ENCODE measurements at regions not wholly inside any gene's neighbourhood (a gene's known extent, or its start where the extent isn't known, plus 50 kb on each side); places are given as distances from the start of the nearest gene placed in this dataset.

DNA sequence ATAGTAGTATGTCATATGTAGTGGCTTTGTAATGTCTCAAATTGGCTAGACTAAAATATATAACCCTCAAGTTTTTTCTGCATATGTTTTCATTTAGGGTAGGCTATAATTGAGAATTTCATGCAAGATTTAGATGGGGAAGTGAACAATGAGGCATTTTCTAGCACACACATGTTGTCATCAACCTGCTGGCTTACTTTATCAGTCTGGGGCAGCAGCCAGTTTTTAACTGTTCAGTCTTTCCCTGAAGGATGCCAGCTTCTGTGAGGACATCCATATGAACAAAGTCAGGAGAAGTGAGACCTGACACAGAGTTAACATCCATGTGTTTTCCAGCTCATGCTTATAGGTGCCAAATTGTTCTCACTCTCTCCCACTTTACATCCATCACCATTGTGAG lies 74.7 kb upstream of the OLFM3 start:
- Histone ChIP-seq H3K4me1 (no peaks in the 10 kb centered on the region), H3K27me3 (no peaks in the 10 kb centered on the region), H3K27ac (no peak overlapping the region), H3K4me3 (no peak overlapping the region), H3K9me3 (no peaks in the 10 kb centered on the region), H3K36me3 (no peaks in the 10 kb centered on the region)
- DNase-seq = no peak
- no peak for ATAC-seq (ENCODE audit: low FRiP score in 2 of 2)
- no peak for TF ChIP-seq EP300 (IDR thresholded peaks at IDR 0.05)
- TF ChIP-seq POLR2AphosphoS5 (IDR thresholded peaks at IDR 0.05) = no peak
- TF ChIP-seq, protein P1, sequence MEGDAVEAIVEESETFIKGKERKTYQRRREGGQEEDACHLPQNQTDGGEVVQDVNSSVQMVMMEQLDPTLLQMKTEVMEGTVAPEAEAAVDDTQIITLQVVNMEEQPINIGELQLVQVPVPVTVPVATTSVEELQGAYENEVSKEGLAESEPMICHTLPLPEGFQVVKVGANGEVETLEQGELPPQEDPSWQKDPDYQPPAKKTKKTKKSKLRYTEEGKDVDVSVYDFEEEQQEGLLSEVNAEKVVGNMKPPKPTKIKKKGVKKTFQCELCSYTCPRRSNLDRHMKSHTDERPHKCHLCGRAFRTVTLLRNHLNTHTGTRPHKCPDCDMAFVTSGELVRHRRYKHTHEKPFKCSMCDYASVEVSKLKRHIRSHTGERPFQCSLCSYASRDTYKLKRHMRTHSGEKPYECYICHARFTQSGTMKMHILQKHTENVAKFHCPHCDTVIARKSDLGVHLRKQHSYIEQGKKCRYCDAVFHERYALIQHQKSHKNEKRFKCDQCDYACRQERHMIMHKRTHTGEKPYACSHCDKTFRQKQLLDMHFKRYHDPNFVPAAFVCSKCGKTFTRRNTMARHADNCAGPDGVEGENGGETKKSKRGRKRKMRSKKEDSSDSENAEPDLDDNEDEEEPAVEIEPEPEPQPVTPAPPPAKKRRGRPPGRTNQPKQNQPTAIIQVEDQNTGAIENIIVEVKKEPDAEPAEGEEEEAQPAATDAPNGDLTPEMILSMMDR (IDR thresholded peaks at IDR 0.05) = no peak
- TF ChIP-seq POLR2A (IDR thresholded peaks at IDR 0.05) = no peak

DNA sequence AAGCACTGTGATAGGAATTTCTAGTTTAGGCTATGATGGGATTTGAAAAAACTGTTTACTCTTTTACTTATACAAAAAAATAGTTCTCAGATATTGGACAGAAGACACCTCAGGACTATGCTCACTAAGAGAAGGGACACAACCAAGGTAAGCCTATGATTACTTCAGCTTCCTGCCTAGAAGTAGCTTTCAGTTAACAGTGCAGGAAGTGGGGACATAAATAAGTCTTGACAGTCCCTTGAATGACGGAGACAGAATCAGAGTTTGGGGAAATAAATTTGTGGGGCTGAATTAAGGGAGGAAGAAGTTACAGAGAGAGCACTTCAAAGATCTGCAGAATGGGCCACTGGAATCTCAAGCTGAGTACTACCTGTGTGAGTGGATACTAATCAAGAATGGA lies 53.8 kb upstream of the OLFM3 start:
- Histone ChIP-seq H3K27me3 (no peaks in the 10 kb centered on the region), H3K27ac (no peak overlapping the region), H3K36me3 (no peaks in the 10 kb centered on the region), H3K9me3 (peaks cover 0 to 5% (median 0%) of the 10 kb centered on the region in 4 donors), H3K4me3 (no peak overlapping the region), H3K4me1 (no peaks in the 10 kb centered on the region)
- ATAC-seq (ENCODE audit: low FRiP score in 2 of 2) (no peak), DNase-seq (no peak)
- TF ChIP-seq EP300 (IDR thresholded peaks at IDR 0.05) (no peak), POLR2A (IDR thresholded peaks at IDR 0.05) (no peak), POLR2AphosphoS5 (IDR thresholded peaks at IDR 0.05) (no peak)
- TF ChIP-seq, protein P1 (IDR thresholded peaks at IDR 0.05) = no peak
- 16 to 23% methylated on average over 1 of the region's 1 CpG for WGBS, 2 donors

DNA sequence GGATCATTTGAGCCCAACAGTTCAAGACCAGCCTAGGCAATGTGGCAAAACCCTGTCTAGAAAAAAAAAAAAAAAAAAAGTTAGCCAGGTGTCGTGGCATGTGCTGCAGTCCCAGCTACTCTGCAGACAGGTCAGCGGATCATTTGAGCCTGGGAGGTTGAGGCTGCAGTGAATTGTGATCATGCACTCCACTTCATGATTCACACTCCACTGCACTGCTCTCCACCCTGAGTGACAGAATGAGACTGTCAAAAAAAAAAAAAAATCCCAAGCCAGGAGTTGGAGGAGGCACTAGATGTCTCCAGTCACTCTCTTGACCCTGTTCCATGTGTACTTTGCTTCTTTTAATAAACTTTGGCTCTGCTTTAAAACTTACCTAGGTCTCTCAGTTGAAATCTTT lies 51.0 kb upstream of the OLFM3 start:
- no peak for TF ChIP-seq POLR2AphosphoS5 (IDR thresholded peaks at IDR 0.05)
- TF ChIP-seq POLR2A (IDR thresholded peaks at IDR 0.05) = no peak
- TF ChIP-seq, protein P1 (IDR thresholded peaks at IDR 0.05) = no peak
- TF ChIP-seq EP300 (IDR thresholded peaks at IDR 0.05) = no peak
- no peaks in the 10 kb centered on the region for H3K9me3 ChIP-seq
- ATAC-seq (ENCODE audit: low FRiP score in 2 of 2) (peak in 1 of 2 donors; percentile 49), DNase-seq (peak in 1 of 2 donors; percentile 36)
- no peaks in the 10 kb centered on the region for H3K36me3 ChIP-seq
- no peak overlapping the region for H3K27ac ChIP-seq
- no peaks in the 10 kb centered on the region for H3K27me3 ChIP-seq
- WGBS, 2 donors = 77 to 81% methylated on average over 2 of the region's 2 CpGs
- no peak overlapping the region for H3K4me3 ChIP-seq
- no peaks in the 10 kb centered on the region for H3K4me1 ChIP-seq

All from upper lobe of left lung (tissue), 6 donors.